PC-9 (cell line): ENCODE measurements at regions not wholly inside any gene's neighbourhood (a gene's known extent, or its start where the extent isn't known, plus 50 kb on each side); places are given as distances from the start of the nearest gene placed in this dataset.

Experiments
- BruUV-seq: library from RNA; stranded (reverse); fragments of 400-500 nt; replicated peaks from 2 replicates; lab custom pipeline; 2021; lab: Mats Ljungman, UMichigan
- CTCF ChIA-PET: fragments of 300-600 bp; sonication (Branson Sonifier 250); formaldehyde crosslinking; loops from one replicate; lab custom pipeline; 2022; ENCODE audit warnings: antibody characterized with exemption; lab: Charles Lee
- POLR2A ChIA-PET: fragments of 300-600 bp; sonication (Branson Sonifier 250); formaldehyde crosslinking; loops from one replicate; lab custom pipeline; 2022; ENCODE audit warnings: antibody characterized with exemption; ENCODE audit not compliant: unreplicated experiment; lab: Charles Lee
- DNase-seq, 2 experiments: peaks; one replicate each; pipeline versions ENCODE4 v3.0.0 to v3.0.0-alpha.2; 2015 to 2022; ENCODE audit warnings: mixed read lengths in 1 of 2
- H2AFZ ChIP-seq: fragments of 200-600 bp; sonication (generic); 2 replicates; pipeline ENCODE4 v1.8.1; 2017; ENCODE audit warnings: antibody characterized with exemption
- H3F3A ChIP-seq: fragments of 200-600 bp; sonication (generic); 2 replicates; pipeline ENCODE4 v1.8.1; 2017; ENCODE audit warnings: antibody characterized with exemption, mild to moderate bottlenecking, low read depth; ENCODE audit not compliant: insufficient read depth
- H3K27ac ChIP-seq: fragments of 200-600 bp; sonication (generic); 2 replicates; pipeline ENCODE4 v1.6.1; 2016; ENCODE audit warnings: mixed run types
- H3K27me3 ChIP-seq: fragments of 200-600 bp; sonication (generic); 2 replicates; pipeline ENCODE4 v1.6.1; 2016; ENCODE audit warnings: low read depth, mixed run types; ENCODE audit not compliant: insufficient read depth
- H3K36me3 ChIP-seq: fragments of 200-600 bp; sonication (generic); 2 replicates; pipeline ENCODE4 v1.6.1; 2016; ENCODE audit warnings: low read depth, mixed run types
- H3K4me1 ChIP-seq: fragments of 200-600 bp; sonication (generic); replicated peaks from 2 replicates; pipeline ENCODE4 v1.6.1; 2016; ENCODE audit warnings: mixed run types; ENCODE audit not compliant: insufficient read depth
- H3K4me2 ChIP-seq: fragments of 200-600 bp; sonication (generic); 2 replicates; pipeline ENCODE4 v1.6.1; 2017; ENCODE audit warnings: mixed run types
- H3K4me3 ChIP-seq: fragments of 200-600 bp; sonication (generic); 2 replicates; pipeline ENCODE4 v1.6.1; 2016; ENCODE audit warnings: mixed run types
- H3K79me2 ChIP-seq: fragments of 200-600 bp; sonication (generic); 2 replicates; pipeline ENCODE4 v1.6.1; 2017; ENCODE audit warnings: low read depth, mixed run types
- H3K9me2 ChIP-seq: fragments of 200-600 bp; sonication (generic); 2 replicates; pipeline ENCODE4 v1.8.1; 2017; ENCODE audit warnings: mild to moderate bottlenecking; ENCODE audit not compliant: insufficient read depth
- H3K9me3 ChIP-seq: fragments of 200-600 bp; sonication (generic); 2 replicates; pipeline ENCODE4 v1.8.1; 2016; ENCODE audit warnings: low read depth; ENCODE audit not compliant: insufficient read depth
- H4K20me1 ChIP-seq: fragments of 200-600 bp; sonication (generic); 2 replicates; pipeline ENCODE4 v1.8.1; 2017; ENCODE audit not compliant: insufficient read depth
- CTCF ChIP-seq: fragments of 200-600 bp; sonication (generic); conservative IDR thresholded peaks from 2 replicates; pipeline ENCODE4 v1.6.1; 2017; ENCODE audit warnings: mixed run types, antibody characterized with exemption, mild to moderate bottlenecking, moderate library complexity
- EZH2 ChIP-seq: fragments of 200-600 bp; sonication (generic); IDR thresholded peaks from 2 replicates; pipeline ENCODE4 v1.8.0; 2017; ENCODE audit warnings: antibody characterized with exemption, low read depth
- intact Hi-C: fragments of 100-400 bp; cut with micrococcal nuclease; formaldehyde crosslinking; loops from one replicate; pipeline ENCODE4 v1.10.0; 2022; ENCODE audit not compliant: unreplicated experiment

GRCh38 chr4:167956676-167957075 lies 135.7 kb upstream of the ANXA10 start:
- Histone ChIP-seq H2AFZ (no peak overlapping the region), H3K27ac (no peak overlapping the region), H3K9me3 (no peaks in the 10 kb centered on the region), H4K20me1 (no peaks in the 10 kb centered on the region), H3K79me2 (no peaks in the 10 kb centered on the region), H3K4me2 (no peak overlapping the region), H3K4me1 (no peaks in the 10 kb centered on the region), H3F3A (no peaks in the 10 kb centered on the region), H3K4me3 (no peak overlapping the region), H3K9me2 (no peaks in the 10 kb centered on the region), H3K27me3 (no peaks in the 10 kb centered on the region), H3K36me3 (no peaks in the 10 kb centered on the region)
- BruUV-seq: no TSS peak
- POLR2A ChIA-PET: no interaction called here
- CTCF ChIA-PET: no interaction called here
- intact Hi-C loops: no loop called here
- no peak for DNase-seq
- no peak for TF ChIP-seq CTCF
- TF ChIP-seq EZH2: no peak

- Histone ChIP-seq H3F3A (no peaks in the 10 kb centered on the region), H3K27ac (no peak overlapping the region), H3K4me1 (no peaks in the 10 kb centered on the region), H3K4me3 (no peak overlapping the region), H3K4me2 (no peak overlapping the region), H3K9me3 (no peaks in the 10 kb centered on the region), H2AFZ (no peak overlapping the region), H4K20me1 (no peaks in the 10 kb centered on the region), H3K79me2 (no peaks in the 10 kb centered on the region), H3K36me3 (no peaks in the 10 kb centered on the region), H3K27me3 (no peaks in the 10 kb centered on the region), H3K9me2 (no peaks in the 10 kb centered on the region)
- intact Hi-C loops: no loop called here
- DNase-seq: no peak
- BruUV-seq: no TSS peak
- TF ChIP-seq EZH2 (no peak), CTCF (no peak)
- POLR2A ChIA-PET: no interaction called here
- CTCF ChIA-PET: no interaction called here
These were observed 127.5 kb upstream of the ANXA10 start for GRCh38 chr4:167964766-167965373.

- Histone ChIP-seq H4K20me1 (no peaks in the 10 kb centered on the region), H3K4me1 (no peaks in the 10 kb centered on the region), H3F3A (no peaks in the 10 kb centered on the region), H3K9me3 (no peaks in the 10 kb centered on the region), H3K27me3 (no peaks in the 10 kb centered on the region), H3K79me2 (no peaks in the 10 kb centered on the region), H2AFZ (no peak overlapping the region), H3K4me2 (no peak overlapping the region), H3K4me3 (no peak overlapping the region), H3K9me2 (no peaks in the 10 kb centered on the region), H3K36me3 (no peaks in the 10 kb centered on the region), H3K27ac (no peak overlapping the region)
- ChIA-PET POLR2A (no interaction called here), CTCF (no interaction called here)
- no TSS peak for BruUV-seq
- intact Hi-C loops: no loop called here
- TF ChIP-seq CTCF (no peak), EZH2 (no peak)
- DNase-seq: no peak
These were observed 126.2 kb upstream of the ANXA10 start for GRCh38 chr4:167966143-167966542.
